ENCODE measurements at regions not wholly inside any gene's neighbourhood (a gene's known extent, or its start where the extent isn't known, plus 50 kb on each side); places are given as distances from the start of the nearest gene placed in this dataset.

GRCh38 chr10:44766631-44767030 is 144.5 kb upstream of the TMEM72 start:
- Histone ChIP-seq H3K79me2 (ENCODE audit: insufficient read depth, low read length) (no peaks in the 10 kb centered on the region), H3K9me2 (ENCODE audit: insufficient read depth) (no peaks in the 10 kb centered on the region), H3K27ac (ENCODE audit: low read depth, low read length) (no peak overlapping the region), H3K9me3 (ENCODE audit: control insufficient read depth in 1 of 2, insufficient read depth in 1 of 2, low read depth in 1 of 2, low read length in 2 of 2) (no peaks in the 10 kb centered on the region), H3K9ac (ENCODE audit: low read length) (no peak overlapping the region), H4K20me1 (ENCODE audit: insufficient read depth) (no peaks in the 10 kb centered on the region), H3K4me1 (ENCODE audit: control insufficient read depth in 1 of 2, insufficient read depth in 2 of 2, low read length in 2 of 2) (no peaks in the 10 kb centered on the region), H3K4me3 (replicated peaks in 1 of 2; ENCODE audit: low read depth in 1 of 2, low read length in 2 of 2) (no peak overlapping the region), H3K36me3 (ENCODE audit: control insufficient read depth in 1 of 2, insufficient read depth in 2 of 2, low read length in 2 of 2) (no peaks in the 10 kb centered on the region), H2AFZ (ENCODE audit: low read depth, low read length, poor library complexity, severe bottlenecking) (no peak overlapping the region), H3K27me3 (ENCODE audit: insufficient read depth, low read length) (peaks cover 24% of the 10 kb centered on the region), H3K4me2 (ENCODE audit: low read length) (no peak overlapping the region)
- intact Hi-C loops (cut with micrococcal nuclease) = no loop called here
- no peak for ATAC-seq
- DNase-seq (ENCODE audit: low read depth, low spot score) = no peak
- RAD21 ChIA-PET (ENCODE audit: low non-redundant PET in 1 of 2, low total read pairs in 2 of 2, uncharacterized antibody in 2 of 2, unreplicated experiment in 2 of 2) = no interaction called here
- no TSS peak for BruUV-seq (replicated peaks)
- TF ChIP-seq SRF (IDR thresholded peaks at IDR 0.05; ENCODE audit: low read depth) (no peak), ZBTB33 (IDR thresholded peaks at IDR 0.05; ENCODE audit: extremely low read depth, insufficient replicate concordance, low read length) (no peak), SIN3A (IDR thresholded peaks at IDR 0.05; ENCODE audit: low read depth) (no peak), JUND (IDR thresholded peaks at IDR 0.05) (no peak), MAX (IDR thresholded peaks at IDR 0.05) (no peak), REST (IDR thresholded peaks at IDR 0.05; ENCODE audit: low read depth) (no peak), CTCF (IDR thresholded peaks at IDR 0.05 in 2 of 3, conservative IDR thresholded peaks at IDR 0.05 in 1 of 3; ENCODE audit: borderline replicate concordance in 1 of 3, insufficient read depth in 1 of 3, low read depth in 2 of 3, low read length in 2 of 3) (no peak), SP1 (IDR thresholded peaks at IDR 0.05; ENCODE audit: low read depth) (no peak)
- CTCF ChIA-PET = no interaction called here
- POLR2A ChIA-PET = no interaction called here

All from HCT116 (cell line).